GM10248 (cell line): ENCODE measurements at regions not wholly inside any gene's neighbourhood (a gene's known extent, or its start where the extent isn't known, plus 50 kb on each side); places are given as distances from the start of the nearest gene placed in this dataset.

Experiments used
- CTCF ChIA-PET: fragments of 300-600 bp; sonication (Branson Sonifier 250); formaldehyde crosslinking; extraction: SDS; loops from one replicate; lab custom pipeline; 2021; ENCODE audit warnings: antibody characterized with exemption; lab: Yijun Ruan, JAX
- POLR2A ChIA-PET: fragments of 350-650 bp; sonication (Branson Sonifier 250); formaldehyde crosslinking; extraction: SDS; loops from one replicate; lab custom pipeline; 2020; ENCODE audit warnings: antibody characterized with exemption; lab: Yijun Ruan, JAX
- DNase-seq: peaks from one replicate; pipeline ENCODE4 v3.0.0; 2012; ENCODE audit errors: extremely low spot score
- CTCF ChIP-seq: IDR thresholded peaks from 2 replicates; pipeline ENCODE4 v1.5.1; 2012; ENCODE audit warnings: mild to moderate bottlenecking, low read depth; ENCODE audit errors: extremely low read depth, missing control alignments, control extremely low read depth

- CTCF ChIA-PET = no interaction called here
- no peak for DNase-seq
- no peak for TF ChIP-seq CTCF
- POLR2A ChIA-PET = no interaction called here
These were observed 75.3 kb upstream of the RXFP2 start for GRCh38 chr13:31663880-31664585.

- ChIA-PET CTCF (no interaction called here), POLR2A (no interaction called here)
- DNase-seq = no peak
- TF ChIP-seq CTCF = no peak
These were observed 68.3 kb upstream of the RXFP2 start for GRCh38 chr13:31670831-31671617.

GRCh38 chr13:31674051-31674450, 65.3 kb upstream of the RXFP2 start:
- ChIA-PET CTCF (interaction anchor here (1.3 kb wide), 1 partner anchor 10 kb away, joined by 3 read pairs; no protein-coding TSS in a partner anchor), POLR2A (no interaction called here)
- no peak for TF ChIP-seq CTCF
- DNase-seq = no peak

- POLR2A ChIA-PET = no interaction called here
- DNase-seq = no peak
- no peak for TF ChIP-seq CTCF
- CTCF ChIA-PET = no interaction called here
These were observed 63.8 kb upstream of the RXFP2 start for GRCh38 chr13:31675440-31675953.

- ChIA-PET POLR2A (no interaction called here), CTCF (no interaction called here)
- TF ChIP-seq CTCF = no peak
- DNase-seq = no peak
These were observed 58.2 kb upstream of the RXFP2 start for GRCh38 chr13:31681133-31681532.

GRCh38 chr13:31684466-31684865, 54.9 kb upstream of the RXFP2 start:
- POLR2A ChIA-PET = interaction anchor here (0.7 kb wide), 1 partner anchor 233 kb away, joined by 3 read pairs; no protein-coding TSS in a partner anchor
- TF ChIP-seq CTCF = no peak
- CTCF ChIA-PET = interaction anchor here (0.7 kb wide), 1 partner anchor 11 kb away, joined by 3 read pairs; no protein-coding TSS in a partner anchor
- no peak for DNase-seq
